HFF-Myc (cell line): ENCODE measurements at regions not wholly inside any gene's neighbourhood (a gene's known extent, or its start where the extent isn't known, plus 50 kb on each side); places are given as distances from the start of the nearest gene placed in this dataset.

Experiments
- DNase-seq: peaks from one replicate; pipeline ENCODE4 v3.0.0-alpha.2; 2011; ENCODE audit warnings: low read depth; ENCODE audit errors: extremely low read depth
- H3K4me3 ChIP-seq: replicated peaks from 2 replicates; pipeline ENCODE4 v1.5.1; 2011; ENCODE audit warnings: low read depth, mild to moderate bottlenecking, control low read depth, low read length
- TF ChIP-seq, protein P1 (sequence below): IDR thresholded peaks from 2 replicates; pipeline ENCODE4 v1.5.1; 2012; ENCODE audit warnings: mild to moderate bottlenecking, low read depth, low read length, control low read depth; ENCODE audit errors: missing control alignments

DNA sequence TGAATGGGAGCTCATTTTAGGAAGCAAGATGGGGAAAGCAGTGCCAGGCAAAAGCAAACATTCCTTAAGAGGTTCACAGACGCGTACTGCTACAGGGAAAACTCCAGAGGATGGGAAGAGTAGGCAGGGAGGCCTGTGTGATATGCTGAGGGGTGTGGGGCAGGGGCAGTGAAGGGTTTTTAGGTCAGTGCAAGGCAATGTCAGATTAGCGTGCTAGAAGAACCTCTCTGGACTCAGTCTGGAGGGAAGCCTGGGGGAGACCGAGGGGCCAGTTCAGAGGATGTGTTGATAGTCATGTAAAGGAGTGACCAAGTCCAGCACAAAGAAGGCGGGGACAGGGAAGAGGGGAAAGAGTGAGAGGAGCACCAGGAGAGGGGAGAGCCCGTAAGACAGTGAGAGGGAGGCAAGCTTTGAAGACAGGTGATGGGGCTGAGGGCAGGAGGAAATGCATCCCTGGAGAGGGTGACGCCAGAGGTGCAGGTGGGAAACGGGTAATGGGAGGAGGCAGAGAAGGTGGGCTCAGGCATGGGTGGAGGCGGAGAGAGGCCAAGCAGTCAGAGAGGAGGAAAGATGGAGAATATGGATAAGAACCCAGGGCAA is 134.5 kb downstream of the MTX3 start:
- H3K4me3 ChIP-seq: no peak overlapping the region
- no peak for DNase-seq
- TF ChIP-seq, protein P1, sequence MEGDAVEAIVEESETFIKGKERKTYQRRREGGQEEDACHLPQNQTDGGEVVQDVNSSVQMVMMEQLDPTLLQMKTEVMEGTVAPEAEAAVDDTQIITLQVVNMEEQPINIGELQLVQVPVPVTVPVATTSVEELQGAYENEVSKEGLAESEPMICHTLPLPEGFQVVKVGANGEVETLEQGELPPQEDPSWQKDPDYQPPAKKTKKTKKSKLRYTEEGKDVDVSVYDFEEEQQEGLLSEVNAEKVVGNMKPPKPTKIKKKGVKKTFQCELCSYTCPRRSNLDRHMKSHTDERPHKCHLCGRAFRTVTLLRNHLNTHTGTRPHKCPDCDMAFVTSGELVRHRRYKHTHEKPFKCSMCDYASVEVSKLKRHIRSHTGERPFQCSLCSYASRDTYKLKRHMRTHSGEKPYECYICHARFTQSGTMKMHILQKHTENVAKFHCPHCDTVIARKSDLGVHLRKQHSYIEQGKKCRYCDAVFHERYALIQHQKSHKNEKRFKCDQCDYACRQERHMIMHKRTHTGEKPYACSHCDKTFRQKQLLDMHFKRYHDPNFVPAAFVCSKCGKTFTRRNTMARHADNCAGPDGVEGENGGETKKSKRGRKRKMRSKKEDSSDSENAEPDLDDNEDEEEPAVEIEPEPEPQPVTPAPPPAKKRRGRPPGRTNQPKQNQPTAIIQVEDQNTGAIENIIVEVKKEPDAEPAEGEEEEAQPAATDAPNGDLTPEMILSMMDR: no peak

DNA sequence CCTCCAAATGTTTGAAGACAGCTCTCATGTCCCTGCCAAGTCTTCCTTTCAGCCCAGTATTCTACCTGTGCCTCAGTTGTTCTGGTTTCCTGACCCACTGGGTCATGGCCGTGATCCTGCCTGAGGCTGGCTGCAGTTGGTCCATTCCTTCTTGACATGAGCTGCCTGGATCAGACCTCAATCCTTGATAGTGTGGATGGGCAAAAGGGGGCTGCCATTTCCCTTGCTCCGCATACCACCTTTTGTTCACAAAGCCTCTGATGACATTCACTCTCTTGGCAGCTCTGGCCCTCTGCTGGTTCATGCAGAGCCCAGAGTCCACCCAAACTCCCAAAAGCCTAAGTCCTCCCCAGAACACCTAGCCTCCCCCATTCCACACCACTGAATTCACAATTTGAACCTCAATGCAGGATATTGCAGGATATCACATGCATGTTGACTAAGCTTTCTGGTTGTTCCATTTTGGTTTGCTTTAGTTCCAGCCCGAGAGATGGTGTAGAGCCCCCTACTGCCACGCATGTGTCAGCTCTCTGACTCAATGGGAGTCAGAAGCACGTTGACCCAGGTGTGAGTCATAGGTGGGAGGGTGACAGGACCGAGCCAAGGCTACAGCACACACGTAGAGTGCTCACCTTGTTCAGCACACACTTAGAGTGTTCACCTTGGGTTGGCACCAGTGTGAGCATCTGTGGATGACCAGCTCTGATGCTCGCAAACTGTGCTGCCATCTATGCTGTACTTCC is 137.2 kb downstream of the MTX3 start:
- DNase-seq: no peak
- TF ChIP-seq, protein P1: no peak
- no peak overlapping the region for H3K4me3 ChIP-seq

DNA sequence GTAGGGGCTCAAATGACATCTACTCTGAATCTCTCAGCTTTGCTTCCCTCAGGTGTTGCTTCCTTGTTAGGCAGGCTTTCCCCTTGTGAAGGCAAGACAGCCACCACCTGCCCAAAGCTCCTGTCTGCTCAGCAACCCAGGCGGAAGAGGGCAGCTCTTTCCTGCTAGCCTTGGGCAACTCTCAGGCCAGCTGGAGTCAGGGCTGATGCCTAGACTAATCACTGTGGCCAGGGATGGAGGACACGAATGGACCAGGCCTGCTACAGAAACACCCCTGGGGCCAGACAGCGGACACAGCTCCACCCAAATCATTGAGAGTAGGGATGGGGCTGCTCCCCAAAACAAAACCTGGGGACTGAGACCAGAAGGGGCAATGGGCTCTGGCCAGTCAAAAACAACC is 138.0 kb downstream of the MTX3 start:
- TF ChIP-seq, protein P1: no peak

DNA sequence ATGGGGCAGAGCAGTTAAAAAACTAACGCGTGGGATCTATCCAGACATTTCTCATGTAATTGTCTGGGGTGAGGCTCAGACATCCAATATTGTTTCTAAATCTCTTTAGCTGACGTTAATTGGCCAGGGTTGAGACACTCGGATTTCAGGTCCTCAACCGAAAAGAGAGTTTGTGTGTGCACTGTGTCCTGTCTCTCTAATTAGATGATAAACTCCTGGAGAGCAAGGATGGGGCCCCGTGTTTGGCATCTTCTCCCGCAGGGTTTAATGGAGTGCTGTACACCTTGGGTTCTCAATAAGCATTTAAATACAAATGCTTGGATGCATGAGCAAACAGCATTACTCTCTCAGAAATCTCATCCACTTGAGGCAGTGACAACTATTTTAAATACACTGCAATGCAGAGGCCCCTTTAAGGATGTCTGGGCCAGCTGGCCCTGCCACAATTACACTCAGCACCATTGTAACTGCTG is 139.6 kb downstream of the MTX3 start:
- DNase-seq: no peak
- H3K4me3 ChIP-seq: no peak overlapping the region
- TF ChIP-seq, protein P1: no peak

More for the DNA sequence above, 138.0 kb downstream of the MTX3 start:
- no peak for DNase-seq
- no peak overlapping the region for H3K4me3 ChIP-seq

GRCh38 chr5:79850941-79851340 is 140.1 kb downstream of the MTX3 start:
- no peak for DNase-seq
- H3K4me3 ChIP-seq: no peak overlapping the region
- TF ChIP-seq, protein P1: no peak

DNA sequence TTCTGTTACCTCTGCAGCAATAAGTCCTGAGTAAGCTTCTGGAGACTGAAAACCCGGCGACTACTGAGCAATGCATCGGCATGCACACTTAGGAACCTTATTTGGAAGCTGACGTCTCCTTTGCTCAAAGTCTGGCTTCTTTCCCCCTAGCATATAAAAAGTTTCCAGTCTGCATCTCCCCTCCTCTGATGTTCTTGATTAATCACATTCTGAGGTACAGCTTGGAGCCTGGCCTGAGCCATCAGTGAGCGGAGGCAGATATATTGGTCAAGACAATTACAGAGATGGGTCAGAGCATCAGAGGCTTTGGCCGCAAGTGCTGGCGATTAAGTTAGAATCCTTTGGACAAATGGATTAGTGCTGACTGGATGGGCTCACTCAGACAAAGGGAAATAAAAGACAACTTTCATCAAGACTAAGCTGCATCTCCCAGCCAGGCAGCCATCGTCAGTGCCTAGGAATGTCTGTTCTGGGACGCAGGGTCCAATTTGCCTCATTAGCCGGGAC is 140.7 kb downstream of the MTX3 start:
- DNase-seq: no peak
- H3K4me3 ChIP-seq: no peak overlapping the region
- TF ChIP-seq, protein P1: no peak
